HepG2 (cell line): ENCODE measurements at regions not wholly inside any gene's neighbourhood (a gene's known extent, or its start where the extent isn't known, plus 50 kb on each side); places are given as distances from the start of the nearest gene placed in this dataset.
A peak's percentile ranks its signal among the peaks of the same experiment; 100 is the strongest.

ENCODE experiments used
- BCL6 ChIP-seq: IDR thresholded peaks from 2 replicates; pipeline ENCODE4 v1.6.1; 2016; ENCODE audit warnings: missing genetic modification reagents, missing compliant biosample characterization
- JARID2 ChIP-seq: sonication (generic); formaldehyde crosslinking; IDR thresholded peaks from 2 replicates; pipeline ENCODE4 v1.8.1; 2023; ENCODE audit warnings: missing genetic modification reagents, inconsistent platforms; ENCODE audit not compliant: insufficient replicate concordance
- JDP2 ChIP-seq: sonication (generic); formaldehyde crosslinking; IDR thresholded peaks from 2 replicates; pipeline ENCODE4 v1.8.1; 2022; ENCODE audit warnings: missing genetic modification reagents, borderline replicate concordance
- NR2F6 ChIP-seq, 2 experiments: IDR thresholded peaks; 2 replicates each; pipeline ENCODE4 v1.6.1; 2016; ENCODE audit warnings: antibody characterized with exemption in 1 of 2, mild to moderate bottlenecking in 1 of 2
- SRY ChIP-seq: sonication (generic); formaldehyde crosslinking; IDR thresholded peaks from 2 replicates; pipeline ENCODE4 v1.8.0; 2022; ENCODE audit warnings: mild to moderate bottlenecking, missing genetic modification reagents
- ZNF556 ChIP-seq: sonication (generic); formaldehyde crosslinking; IDR thresholded peaks from 2 replicates; pipeline ENCODE4 v1.4.0; 2020; ENCODE audit warnings: mild to moderate bottlenecking, missing genetic modification reagents, borderline replicate concordance
- ZNF589 ChIP-seq: sonication (generic); formaldehyde crosslinking; conservative IDR thresholded peaks from 2 replicates; pipeline ENCODE4 v1.8.0; 2022; ENCODE audit warnings: mild to moderate bottlenecking, moderate library complexity, missing genetic modification reagents
- ZNF841 ChIP-seq: sonication (generic); formaldehyde crosslinking; IDR thresholded peaks from 2 replicates; pipeline ENCODE4 v1.8.1; 2023; ENCODE audit warnings: missing genetic modification reagents, borderline replicate concordance
- TF ChIP-seq, protein P1 (sequence below): sonication (generic); formaldehyde crosslinking; IDR thresholded peaks from 2 replicates; pipeline ENCODE4 v1.4.0; 2020; ENCODE audit warnings: missing genetic modification reagents, borderline replicate concordance
- TF ChIP-seq, protein P2 (sequence below): sonication (generic); formaldehyde crosslinking; IDR thresholded peaks from 2 replicates; pipeline ENCODE4 v1.4.0; 2020; ENCODE audit warnings: missing genetic modification reagents
- TF ChIP-seq, protein P3 (sequence below), 2 experiments: IDR thresholded peaks; 2 replicates each; pipeline ENCODE4 v1.6.1; 2011 to 2012; ENCODE audit warnings: low read length in 2 of 2, borderline replicate concordance in 1 of 2, low read depth in 1 of 2, mild to moderate bottlenecking in 1 of 2, moderate library complexity in 1 of 2
- TF ChIP-seq, protein P4 (sequence below): sonication (generic); formaldehyde crosslinking; IDR thresholded peaks from 2 replicates; pipeline ENCODE4 v1.5.1; 2020; ENCODE audit warnings: missing genetic modification reagents, mild to moderate bottlenecking, borderline replicate concordance

DNA sequence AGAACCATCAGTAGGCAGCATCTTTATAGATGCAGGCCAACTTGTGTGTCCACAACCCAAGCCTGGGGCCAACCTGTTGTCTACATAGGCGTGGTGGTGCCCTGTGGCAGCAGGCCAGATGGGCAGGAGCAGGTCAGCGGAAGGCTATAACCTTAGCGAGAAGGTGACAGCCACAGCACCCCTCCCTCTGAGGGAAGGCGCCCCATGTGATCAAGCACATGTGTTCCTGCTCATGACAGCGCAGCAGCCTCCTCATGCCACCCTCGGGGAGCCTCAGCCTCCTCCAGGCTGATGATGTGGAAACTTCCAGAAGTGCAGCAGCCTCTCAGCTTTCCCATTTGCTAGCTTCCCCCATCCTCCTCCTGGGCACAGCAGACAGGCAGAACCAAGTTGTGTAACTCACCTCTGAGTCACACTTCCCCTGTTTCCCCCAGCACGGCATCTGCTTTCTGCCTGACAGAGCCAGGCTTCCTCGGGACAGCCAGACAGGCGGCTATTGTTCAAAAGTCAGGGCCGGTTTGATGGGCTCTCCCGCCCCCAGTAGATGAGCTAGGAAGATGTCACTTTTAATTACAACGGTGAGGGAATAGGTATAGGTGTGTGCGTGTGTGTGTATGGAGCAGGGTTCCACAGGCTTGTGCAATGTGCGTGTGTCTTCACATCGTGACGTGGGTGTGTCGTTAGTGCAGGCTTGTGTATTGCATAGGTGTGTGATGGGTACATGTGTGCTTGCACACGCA lies 312.0 kb upstream of the ZMIZ1 start (continued):
- TF ChIP-seq, protein P1, sequence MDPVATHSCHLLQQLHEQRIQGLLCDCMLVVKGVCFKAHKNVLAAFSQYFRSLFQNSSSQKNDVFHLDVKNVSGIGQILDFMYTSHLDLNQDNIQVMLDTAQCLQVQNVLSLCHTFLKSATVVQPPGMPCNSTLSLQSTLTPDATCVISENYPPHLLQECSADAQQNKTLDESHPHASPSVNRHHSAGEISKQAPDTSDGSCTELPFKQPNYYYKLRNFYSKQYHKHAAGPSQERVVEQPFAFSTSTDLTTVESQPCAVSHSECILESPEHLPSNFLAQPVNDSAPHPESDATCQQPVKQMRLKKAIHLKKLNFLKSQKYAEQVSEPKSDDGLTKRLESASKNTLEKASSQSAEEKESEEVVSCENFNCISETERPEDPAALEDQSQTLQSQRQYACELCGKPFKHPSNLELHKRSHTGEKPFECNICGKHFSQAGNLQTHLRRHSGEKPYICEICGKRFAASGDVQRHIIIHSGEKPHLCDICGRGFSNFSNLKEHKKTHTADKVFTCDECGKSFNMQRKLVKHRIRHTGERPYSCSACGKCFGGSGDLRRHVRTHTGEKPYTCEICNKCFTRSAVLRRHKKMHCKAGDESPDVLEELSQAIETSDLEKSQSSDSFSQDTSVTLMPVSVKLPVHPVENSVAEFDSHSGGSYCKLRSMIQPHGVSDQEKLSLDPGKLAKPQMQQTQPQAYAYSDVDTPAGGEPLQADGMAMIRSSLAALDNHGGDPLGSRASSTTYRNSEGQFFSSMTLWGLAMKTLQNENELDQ (CRISPR knock-in tag): no peak
- TF ChIP-seq NR2F6 (IDR thresholded peaks at IDR 0.05) (no peak), NR2F6 (CRISPR knock-in tag; IDR thresholded peaks at IDR 0.05) (peak; percentile 48), ZNF589 (CRISPR knock-in tag) (no peak), ZNF841 (CRISPR knock-in tag) (no peak), JARID2 (CRISPR knock-in tag) (no peak), SRY (CRISPR knock-in tag) (no peak), BCL6 (peak; percentile 55), ZNF556 (CRISPR knock-in tag) (no peak), JDP2 (CRISPR knock-in tag) (no peak)
- TF ChIP-seq, protein P2, sequence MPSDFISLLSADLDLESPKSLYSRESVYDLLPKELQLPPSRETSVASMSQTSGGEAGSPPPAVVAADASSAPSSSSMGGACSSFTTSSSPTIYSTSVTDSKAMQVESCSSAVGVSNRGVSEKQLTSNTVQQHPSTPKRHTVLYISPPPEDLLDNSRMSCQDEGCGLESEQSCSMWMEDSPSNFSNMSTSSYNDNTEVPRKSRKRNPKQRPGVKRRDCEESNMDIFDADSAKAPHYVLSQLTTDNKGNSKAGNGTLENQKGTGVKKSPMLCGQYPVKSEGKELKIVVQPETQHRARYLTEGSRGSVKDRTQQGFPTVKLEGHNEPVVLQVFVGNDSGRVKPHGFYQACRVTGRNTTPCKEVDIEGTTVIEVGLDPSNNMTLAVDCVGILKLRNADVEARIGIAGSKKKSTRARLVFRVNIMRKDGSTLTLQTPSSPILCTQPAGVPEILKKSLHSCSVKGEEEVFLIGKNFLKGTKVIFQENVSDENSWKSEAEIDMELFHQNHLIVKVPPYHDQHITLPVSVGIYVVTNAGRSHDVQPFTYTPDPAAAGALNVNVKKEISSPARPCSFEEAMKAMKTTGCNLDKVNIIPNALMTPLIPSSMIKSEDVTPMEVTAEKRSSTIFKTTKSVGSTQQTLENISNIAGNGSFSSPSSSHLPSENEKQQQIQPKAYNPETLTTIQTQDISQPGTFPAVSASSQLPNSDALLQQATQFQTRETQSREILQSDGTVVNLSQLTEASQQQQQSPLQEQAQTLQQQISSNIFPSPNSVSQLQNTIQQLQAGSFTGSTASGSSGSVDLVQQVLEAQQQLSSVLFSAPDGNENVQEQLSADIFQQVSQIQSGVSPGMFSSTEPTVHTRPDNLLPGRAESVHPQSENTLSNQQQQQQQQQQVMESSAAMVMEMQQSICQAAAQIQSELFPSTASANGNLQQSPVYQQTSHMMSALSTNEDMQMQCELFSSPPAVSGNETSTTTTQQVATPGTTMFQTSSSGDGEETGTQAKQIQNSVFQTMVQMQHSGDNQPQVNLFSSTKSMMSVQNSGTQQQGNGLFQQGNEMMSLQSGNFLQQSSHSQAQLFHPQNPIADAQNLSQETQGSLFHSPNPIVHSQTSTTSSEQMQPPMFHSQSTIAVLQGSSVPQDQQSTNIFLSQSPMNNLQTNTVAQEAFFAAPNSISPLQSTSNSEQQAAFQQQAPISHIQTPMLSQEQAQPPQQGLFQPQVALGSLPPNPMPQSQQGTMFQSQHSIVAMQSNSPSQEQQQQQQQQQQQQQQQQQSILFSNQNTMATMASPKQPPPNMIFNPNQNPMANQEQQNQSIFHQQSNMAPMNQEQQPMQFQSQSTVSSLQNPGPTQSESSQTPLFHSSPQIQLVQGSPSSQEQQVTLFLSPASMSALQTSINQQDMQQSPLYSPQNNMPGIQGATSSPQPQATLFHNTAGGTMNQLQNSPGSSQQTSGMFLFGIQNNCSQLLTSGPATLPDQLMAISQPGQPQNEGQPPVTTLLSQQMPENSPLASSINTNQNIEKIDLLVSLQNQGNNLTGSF (CRISPR knock-in tag): no peak
- TF ChIP-seq, protein P3, sequence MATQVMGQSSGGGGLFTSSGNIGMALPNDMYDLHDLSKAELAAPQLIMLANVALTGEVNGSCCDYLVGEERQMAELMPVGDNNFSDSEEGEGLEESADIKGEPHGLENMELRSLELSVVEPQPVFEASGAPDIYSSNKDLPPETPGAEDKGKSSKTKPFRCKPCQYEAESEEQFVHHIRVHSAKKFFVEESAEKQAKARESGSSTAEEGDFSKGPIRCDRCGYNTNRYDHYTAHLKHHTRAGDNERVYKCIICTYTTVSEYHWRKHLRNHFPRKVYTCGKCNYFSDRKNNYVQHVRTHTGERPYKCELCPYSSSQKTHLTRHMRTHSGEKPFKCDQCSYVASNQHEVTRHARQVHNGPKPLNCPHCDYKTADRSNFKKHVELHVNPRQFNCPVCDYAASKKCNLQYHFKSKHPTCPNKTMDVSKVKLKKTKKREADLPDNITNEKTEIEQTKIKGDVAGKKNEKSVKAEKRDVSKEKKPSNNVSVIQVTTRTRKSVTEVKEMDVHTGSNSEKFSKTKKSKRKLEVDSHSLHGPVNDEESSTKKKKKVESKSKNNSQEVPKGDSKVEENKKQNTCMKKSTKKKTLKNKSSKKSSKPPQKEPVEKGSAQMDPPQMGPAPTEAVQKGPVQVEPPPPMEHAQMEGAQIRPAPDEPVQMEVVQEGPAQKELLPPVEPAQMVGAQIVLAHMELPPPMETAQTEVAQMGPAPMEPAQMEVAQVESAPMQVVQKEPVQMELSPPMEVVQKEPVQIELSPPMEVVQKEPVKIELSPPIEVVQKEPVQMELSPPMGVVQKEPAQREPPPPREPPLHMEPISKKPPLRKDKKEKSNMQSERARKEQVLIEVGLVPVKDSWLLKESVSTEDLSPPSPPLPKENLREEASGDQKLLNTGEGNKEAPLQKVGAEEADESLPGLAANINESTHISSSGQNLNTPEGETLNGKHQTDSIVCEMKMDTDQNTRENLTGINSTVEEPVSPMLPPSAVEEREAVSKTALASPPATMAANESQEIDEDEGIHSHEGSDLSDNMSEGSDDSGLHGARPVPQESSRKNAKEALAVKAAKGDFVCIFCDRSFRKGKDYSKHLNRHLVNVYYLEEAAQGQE (IDR thresholded peaks at IDR 0.05; ENCODE audit: borderline replicate concordance in 1 of 2, low read depth in 1 of 2, low read length in 2 of 2): no peak
- TF ChIP-seq, protein P4, sequence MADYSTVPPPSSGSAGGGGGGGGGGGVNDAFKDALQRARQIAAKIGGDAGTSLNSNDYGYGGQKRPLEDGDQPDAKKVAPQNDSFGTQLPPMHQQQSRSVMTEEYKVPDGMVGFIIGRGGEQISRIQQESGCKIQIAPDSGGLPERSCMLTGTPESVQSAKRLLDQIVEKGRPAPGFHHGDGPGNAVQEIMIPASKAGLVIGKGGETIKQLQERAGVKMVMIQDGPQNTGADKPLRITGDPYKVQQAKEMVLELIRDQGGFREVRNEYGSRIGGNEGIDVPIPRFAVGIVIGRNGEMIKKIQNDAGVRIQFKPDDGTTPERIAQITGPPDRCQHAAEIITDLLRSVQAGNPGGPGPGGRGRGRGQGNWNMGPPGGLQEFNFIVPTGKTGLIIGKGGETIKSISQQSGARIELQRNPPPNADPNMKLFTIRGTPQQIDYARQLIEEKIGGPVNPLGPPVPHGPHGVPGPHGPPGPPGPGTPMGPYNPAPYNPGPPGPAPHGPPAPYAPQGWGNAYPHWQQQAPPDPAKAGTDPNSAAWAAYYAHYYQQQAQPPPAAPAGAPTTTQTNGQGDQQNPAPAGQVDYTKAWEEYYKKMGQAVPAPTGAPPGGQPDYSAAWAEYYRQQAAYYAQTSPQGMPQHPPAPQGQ: no peak
